GM12873 (cell line): ENCODE measurements at regions not wholly inside any gene's neighbourhood (a gene's known extent, or its start where the extent isn't known, plus 50 kb on each side); places are given as distances from the start of the nearest gene placed in this dataset.

Source experiments
- TF ChIP-seq, protein P1 (sequence below): IDR thresholded peaks from 2 replicates; pipeline ENCODE4 v1.5.1; 2012; ENCODE audit warnings: low read depth, mild to moderate bottlenecking, moderate library complexity, low read length, control low read depth; ENCODE audit not compliant: insufficient read depth; ENCODE audit errors: missing control alignments

DNA sequence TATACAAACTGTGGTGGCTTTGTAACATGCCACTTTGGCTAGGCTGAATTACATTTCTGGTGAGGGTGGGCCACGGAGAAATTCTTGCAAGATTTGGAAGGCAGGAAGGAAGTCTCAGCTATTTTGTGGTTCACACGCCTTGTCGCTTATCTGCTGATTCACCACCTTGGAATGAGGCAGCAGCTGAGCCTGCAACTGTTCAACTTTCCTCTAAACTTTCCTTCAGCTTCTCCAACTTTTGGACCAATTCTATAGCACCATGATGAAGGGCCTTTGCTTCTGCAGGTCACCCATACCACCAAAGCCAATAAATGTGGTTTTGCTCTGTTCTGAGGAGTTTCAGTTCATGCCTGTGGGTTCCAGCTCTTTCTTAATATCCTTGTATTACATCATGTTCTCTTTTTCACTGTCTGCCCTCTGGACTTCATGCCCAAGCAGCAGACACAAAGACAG lies 337.6 kb upstream of the SNX7 start:
- TF ChIP-seq, protein P1, sequence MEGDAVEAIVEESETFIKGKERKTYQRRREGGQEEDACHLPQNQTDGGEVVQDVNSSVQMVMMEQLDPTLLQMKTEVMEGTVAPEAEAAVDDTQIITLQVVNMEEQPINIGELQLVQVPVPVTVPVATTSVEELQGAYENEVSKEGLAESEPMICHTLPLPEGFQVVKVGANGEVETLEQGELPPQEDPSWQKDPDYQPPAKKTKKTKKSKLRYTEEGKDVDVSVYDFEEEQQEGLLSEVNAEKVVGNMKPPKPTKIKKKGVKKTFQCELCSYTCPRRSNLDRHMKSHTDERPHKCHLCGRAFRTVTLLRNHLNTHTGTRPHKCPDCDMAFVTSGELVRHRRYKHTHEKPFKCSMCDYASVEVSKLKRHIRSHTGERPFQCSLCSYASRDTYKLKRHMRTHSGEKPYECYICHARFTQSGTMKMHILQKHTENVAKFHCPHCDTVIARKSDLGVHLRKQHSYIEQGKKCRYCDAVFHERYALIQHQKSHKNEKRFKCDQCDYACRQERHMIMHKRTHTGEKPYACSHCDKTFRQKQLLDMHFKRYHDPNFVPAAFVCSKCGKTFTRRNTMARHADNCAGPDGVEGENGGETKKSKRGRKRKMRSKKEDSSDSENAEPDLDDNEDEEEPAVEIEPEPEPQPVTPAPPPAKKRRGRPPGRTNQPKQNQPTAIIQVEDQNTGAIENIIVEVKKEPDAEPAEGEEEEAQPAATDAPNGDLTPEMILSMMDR, result no peak

DNA sequence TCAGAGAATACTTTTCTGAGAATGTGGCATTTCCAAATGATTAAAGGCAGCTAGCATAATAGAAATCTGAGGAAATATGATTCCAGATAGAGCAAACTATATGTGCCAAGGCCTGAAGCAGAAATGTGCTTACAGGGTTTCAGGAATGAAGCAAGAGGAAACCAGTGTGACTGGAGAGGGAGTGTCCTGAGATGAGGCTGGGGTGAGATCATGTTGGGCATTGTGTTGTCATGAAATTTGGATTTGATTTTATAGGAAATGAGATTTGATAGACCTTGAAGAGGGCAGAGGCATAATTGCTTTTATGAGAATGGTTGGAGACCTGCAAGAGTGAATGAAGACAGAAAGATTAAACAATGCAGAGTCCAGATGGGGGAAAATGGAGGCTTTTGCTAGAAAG lies 338.1 kb upstream of the SNX7 start:
- TF ChIP-seq, protein P1, result no peak

DNA sequence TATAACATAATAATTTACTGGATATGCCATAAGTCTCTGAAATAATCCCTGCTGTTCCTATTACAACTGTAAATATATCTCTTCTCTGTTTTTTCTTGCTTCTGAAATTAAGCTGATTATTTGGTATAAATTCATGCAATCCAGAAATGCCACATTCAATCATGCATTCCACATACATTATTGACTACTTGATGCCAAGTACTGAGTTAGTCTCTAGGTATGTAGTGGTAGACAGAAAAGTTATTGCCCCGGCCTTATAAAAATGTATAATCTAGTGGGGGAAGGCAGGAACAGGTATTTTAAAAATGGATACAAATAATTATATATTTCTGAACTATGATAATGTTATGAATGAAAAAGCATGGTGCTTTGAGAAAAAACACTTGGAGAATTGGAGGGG lies 338.6 kb upstream of the SNX7 start:
- TF ChIP-seq, protein P1, result no peak

DNA sequence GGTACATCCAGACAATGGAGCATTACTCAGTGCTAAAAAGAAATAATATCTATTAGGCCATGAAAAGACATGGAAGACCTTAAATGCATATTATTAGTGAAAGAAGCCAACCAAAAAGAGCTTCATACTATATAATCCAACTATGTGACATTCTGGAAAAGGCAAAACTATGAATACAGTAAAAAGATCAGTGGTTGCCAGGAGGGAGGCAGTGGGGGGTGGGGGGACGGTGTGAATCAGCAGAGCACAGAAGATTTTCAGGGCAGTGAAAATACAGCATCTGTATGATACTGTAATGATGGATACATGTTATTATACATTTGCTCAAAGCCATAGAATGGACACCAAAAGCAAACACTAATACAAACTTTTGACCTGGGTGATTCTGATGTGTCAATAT lies 339.4 kb upstream of the SNX7 start:
- TF ChIP-seq, protein P1, result no peak

DNA sequence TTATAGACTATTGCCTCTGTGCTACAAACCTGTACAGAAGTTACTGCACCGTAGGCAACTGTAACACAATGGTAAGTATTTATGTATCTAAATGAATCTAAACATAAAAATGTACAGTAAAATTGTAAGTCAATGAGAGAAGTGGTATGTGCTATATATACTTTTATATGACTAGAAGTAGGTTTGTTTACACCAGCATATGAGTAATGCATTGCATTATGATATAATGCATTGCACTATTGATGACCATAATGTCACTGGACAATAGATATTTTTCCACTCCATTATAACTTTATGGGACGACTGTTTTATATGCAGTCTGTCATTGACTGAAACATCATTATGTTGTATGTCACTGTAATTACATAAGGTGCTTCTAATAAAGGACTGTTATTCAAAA lies 340.3 kb upstream of the SNX7 start:
- TF ChIP-seq, protein P1, result no peak

DNA sequence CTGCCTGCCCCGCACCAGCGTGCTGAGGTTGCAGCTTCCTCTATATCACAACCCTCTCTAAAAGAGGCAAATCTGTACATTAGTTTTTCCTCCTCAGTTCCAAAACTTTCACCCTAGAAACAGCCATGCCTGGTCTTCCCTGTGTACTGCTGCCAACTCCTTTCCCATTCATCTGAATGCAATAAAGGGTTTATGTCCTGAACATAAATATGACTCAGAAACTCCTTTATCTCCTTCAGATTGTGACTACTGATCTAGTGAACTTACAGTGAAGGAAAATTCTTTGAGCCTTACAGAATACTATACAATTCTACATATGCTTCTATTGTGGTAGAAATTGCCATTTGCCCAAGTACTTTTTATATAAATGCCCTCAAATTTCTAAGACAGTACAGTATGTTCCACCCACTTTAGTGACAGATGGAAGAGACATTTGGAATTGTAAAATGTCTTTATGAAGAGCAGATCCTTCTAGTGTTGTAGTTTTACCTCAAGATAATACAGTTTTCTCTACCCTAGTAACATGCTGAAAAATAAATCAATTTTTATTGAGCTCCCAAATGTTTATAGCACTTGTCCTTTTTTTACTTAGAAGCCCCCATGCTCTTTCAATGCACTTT lies 345.1 kb upstream of the SNX7 start:
- TF ChIP-seq, protein P1, result no peak

DNA sequence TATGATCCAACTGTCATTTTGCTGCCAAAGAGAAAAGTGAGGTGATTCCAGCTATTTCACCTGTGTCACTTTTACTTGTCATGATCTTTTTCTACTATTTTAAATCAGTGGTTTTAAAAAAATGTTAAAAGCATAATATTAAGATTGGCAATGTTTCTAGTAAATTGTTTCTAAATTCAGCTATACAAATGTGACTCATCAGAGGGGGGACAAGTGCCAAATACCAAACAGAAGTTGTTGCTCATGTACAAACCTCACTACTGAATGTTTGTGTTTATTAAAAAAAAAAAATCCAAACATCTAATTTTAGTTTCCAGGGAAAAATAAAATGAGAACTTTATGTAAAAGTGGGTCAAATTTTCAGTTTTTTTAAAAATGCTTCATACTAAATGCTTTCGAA lies 346.2 kb upstream of the SNX7 start:
- TF ChIP-seq, protein P1, result no peak
